ENCODE measurements at regions not wholly inside any gene's neighbourhood (a gene's known extent, or its start where the extent isn't known, plus 50 kb on each side); places are given as distances from the start of the nearest gene placed in this dataset.

DNA sequence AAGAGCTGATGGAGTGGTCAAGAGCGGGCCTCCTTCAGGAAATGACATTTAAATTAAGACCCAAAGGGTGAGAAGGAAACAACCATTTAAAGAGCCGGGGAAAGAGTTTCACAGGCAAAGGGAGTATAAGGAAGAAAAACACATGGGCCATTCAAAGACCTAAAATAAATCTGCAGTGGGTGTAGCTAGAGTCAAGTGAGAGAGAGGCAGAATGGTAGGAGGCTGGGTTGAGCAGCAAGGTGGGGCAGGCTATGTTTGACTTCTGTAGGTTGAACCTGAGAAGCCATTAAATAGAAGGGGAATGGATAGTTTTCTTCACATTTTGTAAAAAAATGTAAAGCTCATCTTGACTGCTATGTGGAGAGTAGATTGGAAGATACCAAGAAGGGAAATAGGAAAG, 183.8 kb downstream of the LACC1 start:
- intact Hi-C loops (cut with DNase I, micrococcal nuclease) = no loop called here
- no peak for DNase-seq
- no peaks in the 10 kb centered on the region for H3K4me1 Mint-ChIP-seq
- no peaks in the 10 kb centered on the region for H3K9me3 Mint-ChIP-seq (ENCODE audit: low read depth)
- H3K4me3 Mint-ChIP-seq = no peak overlapping the region
- ATAC-seq = no peak
- POLR2A ChIA-PET = no interaction called here
- H3K27ac Mint-ChIP-seq = no peak overlapping the region
- peaks cover 15% of the 10 kb centered on the region for H3K27me3 Mint-ChIP-seq
- CTCF ChIA-PET = no interaction called here
- H3K36me3 Mint-ChIP-seq (ENCODE audit: low read depth) = no peaks in the 10 kb centered on the region

- no peaks in the 10 kb centered on the region for H3K9me3 Mint-ChIP-seq (ENCODE audit: low read depth)
- ATAC-seq (no peak), DNase-seq (no peak)
- peaks cover 17% of the 10 kb centered on the region for H3K27me3 Mint-ChIP-seq
- H3K4me1 Mint-ChIP-seq = no peaks in the 10 kb centered on the region
- intact Hi-C loops (cut with DNase I, micrococcal nuclease) = no loop called here
- H3K4me3 Mint-ChIP-seq = no peak overlapping the region
- H3K36me3 Mint-ChIP-seq (ENCODE audit: low read depth) = no peaks in the 10 kb centered on the region
- ChIA-PET POLR2A (no interaction called here), CTCF (no interaction called here)
- H3K27ac Mint-ChIP-seq = no peak overlapping the region
Measured at GRCh38 chr13:44063881-44064280, 184.2 kb downstream of the LACC1 start.

DNA sequence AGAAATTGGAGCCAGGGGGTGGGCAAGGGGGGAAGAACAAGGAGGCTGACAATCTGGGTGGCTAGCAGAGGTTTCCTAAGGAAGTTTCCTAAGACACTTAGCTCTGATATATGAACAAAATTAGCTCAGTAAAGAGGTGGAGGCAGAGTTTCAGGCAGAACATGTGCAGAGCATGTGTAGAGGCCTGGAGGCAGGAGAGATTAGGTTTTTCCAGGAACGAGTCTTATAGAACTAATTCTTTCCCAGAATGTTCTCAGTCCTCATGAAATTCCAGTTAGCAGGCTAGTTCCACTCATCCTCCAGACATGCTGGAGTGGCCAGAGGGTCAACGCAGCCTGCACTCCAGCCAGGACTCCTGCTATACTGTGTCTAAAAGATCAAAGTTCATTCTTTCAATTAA, 184.7 kb downstream of the LACC1 start:
- Mint-ChIP-seq H3K27ac (no peak overlapping the region), H3K36me3 (ENCODE audit: low read depth) (no peaks in the 10 kb centered on the region), H3K4me1 (no peaks in the 10 kb centered on the region), H3K9me3 (ENCODE audit: low read depth) (no peaks in the 10 kb centered on the region), H3K27me3 (peaks cover 15% of the 10 kb centered on the region), H3K4me3 (no peak overlapping the region)
- CTCF ChIA-PET = no interaction called here
- POLR2A ChIA-PET = no interaction called here
- no peak for DNase-seq
- intact Hi-C loops (cut with DNase I, micrococcal nuclease) = no loop called here
- ATAC-seq = no peak

GRCh38 chr13:44068169-44068568, 188.5 kb downstream of the LACC1 start:
- no peak for ATAC-seq
- H3K27me3 Mint-ChIP-seq = peaks cover 13% of the 10 kb centered on the region
- CTCF ChIA-PET = interaction anchor here (1.2 kb wide), 1 partner anchor 9 kb away, joined by 3 read pairs; no protein-coding TSS in a partner anchor
- H3K4me3 Mint-ChIP-seq = no peak overlapping the region
- no peak overlapping the region for H3K27ac Mint-ChIP-seq
- H3K9me3 Mint-ChIP-seq (ENCODE audit: low read depth) = peaks cover 9% of the 10 kb centered on the region
- no peaks in the 10 kb centered on the region for H3K4me1 Mint-ChIP-seq
- POLR2A ChIA-PET = no interaction called here
- DNase-seq = no peak
- peaks cover 1% of the 10 kb centered on the region for H3K36me3 Mint-ChIP-seq (ENCODE audit: low read depth)
- intact Hi-C loops (cut with DNase I, micrococcal nuclease) = no loop called here

DNA sequence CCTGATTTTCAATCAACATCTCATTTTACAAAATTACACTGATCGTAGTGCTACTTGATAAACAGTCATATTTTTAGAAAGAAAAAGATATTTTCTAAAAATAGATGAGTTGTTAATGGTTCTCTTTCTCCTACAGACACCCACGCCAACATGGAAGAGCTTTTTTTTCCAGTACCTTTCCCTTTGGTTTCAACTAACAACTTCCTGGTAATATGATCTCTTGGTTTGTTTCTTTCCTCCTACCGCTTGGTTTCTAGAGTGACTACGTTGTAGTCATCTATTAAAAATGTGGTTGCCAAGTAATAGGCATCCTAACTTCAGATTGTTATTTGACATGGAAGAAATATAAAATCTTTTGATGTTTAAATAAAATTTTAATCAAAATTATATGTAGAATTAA, 189.0 kb downstream of the LACC1 start:
- POLR2A ChIA-PET = no interaction called here
- ATAC-seq (no peak), DNase-seq (no peak)
- Mint-ChIP-seq H3K4me3 (no peak overlapping the region), H3K4me1 (no peaks in the 10 kb centered on the region), H3K36me3 (ENCODE audit: low read depth) (peaks cover 1% of the 10 kb centered on the region), H3K9me3 (ENCODE audit: low read depth) (peaks cover 9% of the 10 kb centered on the region), H3K27ac (no peak overlapping the region), H3K27me3 (peaks cover 13% of the 10 kb centered on the region)
- intact Hi-C loops (cut with DNase I, micrococcal nuclease) = no loop called here
- CTCF ChIA-PET = no interaction called here

DNA sequence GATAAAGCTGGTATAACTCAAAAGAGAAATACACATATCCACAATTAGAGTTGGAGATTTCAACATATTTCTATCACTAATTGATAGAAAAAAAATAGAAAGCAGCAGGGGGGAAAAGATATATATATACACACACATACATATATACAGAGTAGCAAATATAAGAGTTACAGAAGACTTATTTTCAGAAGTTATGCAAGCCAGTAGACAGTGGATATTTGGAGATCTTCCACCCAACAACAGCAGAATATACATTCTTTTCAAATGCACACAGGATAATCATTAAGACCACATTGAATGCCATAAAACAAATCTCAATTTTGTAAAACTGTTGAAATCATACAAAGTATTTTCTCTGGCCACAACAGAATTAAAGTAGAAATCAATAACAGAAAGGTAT, 192.8 kb downstream of the LACC1 start:
- POLR2A ChIA-PET = no interaction called here
- CTCF ChIA-PET = no interaction called here
- DNase-seq (no peak), ATAC-seq (no peak)
- peaks cover 9% of the 10 kb centered on the region for H3K9me3 Mint-ChIP-seq (ENCODE audit: low read depth)
- intact Hi-C loops (cut with DNase I, micrococcal nuclease) = no loop called here
- no peaks in the 10 kb centered on the region for H3K4me1 Mint-ChIP-seq
- peaks cover 1% of the 10 kb centered on the region for H3K36me3 Mint-ChIP-seq (ENCODE audit: low read depth)
- H3K27ac Mint-ChIP-seq = no peak overlapping the region
- peaks cover 7% of the 10 kb centered on the region for H3K27me3 Mint-ChIP-seq
- no peak overlapping the region for H3K4me3 Mint-ChIP-seq

DNA sequence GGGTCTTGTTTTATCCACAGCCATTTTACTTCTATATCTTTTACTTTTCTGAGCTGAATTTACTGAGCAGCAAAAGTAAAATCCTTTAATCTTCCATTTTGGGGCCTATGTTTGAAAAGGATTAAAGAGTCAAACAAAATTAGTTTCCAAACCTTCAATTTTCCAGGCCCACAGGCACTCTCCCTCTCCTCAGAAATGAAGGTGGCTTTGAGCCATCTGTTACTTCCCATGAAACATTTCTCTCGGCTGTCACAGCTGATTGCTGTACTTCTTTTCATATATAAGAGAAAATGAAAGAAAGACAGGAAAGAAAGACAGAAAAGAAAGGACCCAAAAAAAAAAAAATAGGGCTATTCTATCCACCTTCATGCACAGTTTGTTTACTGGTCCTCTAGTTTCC, 194.9 kb downstream of the LACC1 start:
- Mint-ChIP-seq H3K4me1 (no peaks in the 10 kb centered on the region), H3K27me3 (peaks cover 5% of the 10 kb centered on the region), H3K27ac (no peak overlapping the region), H3K36me3 (ENCODE audit: low read depth) (peaks cover 1% of the 10 kb centered on the region), H3K4me3 (no peak overlapping the region), H3K9me3 (ENCODE audit: low read depth) (peaks cover 9% of the 10 kb centered on the region)
- CTCF ChIA-PET = no interaction called here
- DNase-seq (no peak), ATAC-seq (no peak)
- intact Hi-C loops (cut with DNase I, micrococcal nuclease) = no loop called here
- POLR2A ChIA-PET = no interaction called here

GRCh38 chr13:44075113-44075512, 195.4 kb downstream of the LACC1 start:
- Mint-ChIP-seq H3K9me3 (ENCODE audit: low read depth) (peaks cover 9% of the 10 kb centered on the region), H3K36me3 (ENCODE audit: low read depth) (peaks cover 1% of the 10 kb centered on the region), H3K27me3 (peaks cover 4% of the 10 kb centered on the region), H3K4me3 (no peak overlapping the region), H3K27ac (no peak overlapping the region), H3K4me1 (no peaks in the 10 kb centered on the region)
- ATAC-seq (no peak), DNase-seq (no peak)
- intact Hi-C loops (cut with DNase I, micrococcal nuclease) = no loop called here
- ChIA-PET CTCF (no interaction called here), POLR2A (no interaction called here)

GRCh38 chr13:44078806-44079376, 199.2 kb downstream of the LACC1 start:
- H3K27ac Mint-ChIP-seq = no peak overlapping the region
- no peaks in the 10 kb centered on the region for H3K4me1 Mint-ChIP-seq
- H3K4me3 Mint-ChIP-seq = no peak overlapping the region
- intact Hi-C loops (cut with DNase I, micrococcal nuclease) = no loop called here
- ATAC-seq (no peak), DNase-seq (no peak)
- ChIA-PET CTCF (interaction anchor here (0.7 to 1.4 kb wide), 2 partner anchors 9 to 26 kb away, joined by 3 to 4 read pairs; no protein-coding TSS in a partner anchor), POLR2A (no interaction called here)
- peaks cover 2% of the 10 kb centered on the region for H3K9me3 Mint-ChIP-seq (ENCODE audit: low read depth)
- H3K36me3 Mint-ChIP-seq (ENCODE audit: low read depth) = no peaks in the 10 kb centered on the region
- H3K27me3 Mint-ChIP-seq = peaks cover 4% of the 10 kb centered on the region

- intact Hi-C loops (cut with DNase I, micrococcal nuclease) = no loop called here
- POLR2A ChIA-PET = no interaction called here
- Mint-ChIP-seq H3K9me3 (ENCODE audit: low read depth) (peaks cover 2% of the 10 kb centered on the region), H3K36me3 (ENCODE audit: low read depth) (no peaks in the 10 kb centered on the region), H3K4me3 (no peak overlapping the region), H3K27me3 (peaks cover 4% of the 10 kb centered on the region), H3K4me1 (no peaks in the 10 kb centered on the region), H3K27ac (no peak overlapping the region)
- DNase-seq (no peak), ATAC-seq (no peak)
- CTCF ChIA-PET = interaction anchor here (1.4 kb wide), 1 partner anchor 25 kb away, joined by 3 read pairs; no protein-coding TSS in a partner anchor
Measured at GRCh38 chr13:44079413-44080205, 199.9 kb downstream of the LACC1 start.

DNA sequence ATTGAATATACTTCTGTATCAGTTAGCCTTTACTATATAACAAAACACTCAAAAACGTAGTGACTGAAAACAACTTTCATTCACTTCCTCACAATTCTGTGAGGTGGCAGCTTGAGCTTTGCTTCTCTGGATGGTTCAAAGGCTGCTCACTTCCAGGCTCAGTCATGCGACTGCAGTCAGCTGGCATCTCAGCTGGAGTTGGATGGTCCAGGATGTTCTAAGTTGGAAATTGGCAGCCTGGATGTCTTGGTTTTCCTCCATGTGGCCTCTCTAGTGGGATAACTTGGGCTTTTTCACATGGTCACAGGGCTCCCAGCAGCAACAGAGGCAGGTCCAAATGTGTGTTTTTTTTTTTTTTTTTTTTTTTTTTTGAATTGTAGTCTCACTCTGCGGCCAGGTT, 204.4 kb downstream of the LACC1 start:
- ATAC-seq (no peak), DNase-seq (no peak)
- Mint-ChIP-seq H3K4me1 (peaks cover 10% of the 10 kb centered on the region), H3K27ac (no peak overlapping the region), H3K36me3 (ENCODE audit: low read depth) (no peaks in the 10 kb centered on the region), H3K4me3 (no peak overlapping the region), H3K27me3 (peaks cover 9% of the 10 kb centered on the region), H3K9me3 (ENCODE audit: low read depth) (peaks cover 2% of the 10 kb centered on the region)
- POLR2A ChIA-PET = no interaction called here
- CTCF ChIA-PET = no interaction called here
- intact Hi-C loops (cut with DNase I, micrococcal nuclease) = no loop called here

DNA sequence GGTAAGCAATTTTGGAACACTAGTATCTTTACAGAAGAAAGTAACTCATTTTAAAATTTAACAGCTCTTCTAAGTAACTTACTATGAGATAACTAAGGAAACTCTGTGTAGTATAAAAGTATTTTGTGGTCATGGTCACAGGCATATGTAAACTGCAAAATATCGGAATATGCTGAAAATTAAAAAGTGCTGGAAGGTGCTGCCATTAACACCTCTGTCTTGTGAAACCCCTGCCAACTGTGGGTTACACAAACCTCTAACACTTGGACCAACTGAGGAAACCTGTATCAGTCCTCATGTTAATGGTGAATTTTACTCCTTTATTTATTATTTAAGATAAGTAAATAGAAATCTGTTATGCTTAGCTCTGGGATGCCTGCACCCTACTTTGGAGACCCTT, 206.7 kb downstream of the LACC1 start:
- Mint-ChIP-seq H3K36me3 (ENCODE audit: low read depth) (no peaks in the 10 kb centered on the region), H3K4me1 (peaks cover 18% of the 10 kb centered on the region), H3K4me3 (no peak overlapping the region), H3K27me3 (peaks cover 8% of the 10 kb centered on the region), H3K9me3 (ENCODE audit: low read depth) (peaks cover 5% of the 10 kb centered on the region), H3K27ac (no peak overlapping the region)
- ChIA-PET POLR2A (no interaction called here), CTCF (no interaction called here)
- ATAC-seq (no peak), DNase-seq (no peak)
- intact Hi-C loops (cut with DNase I, micrococcal nuclease) = no loop called here

Data from activated CD4-positive, alpha-beta T cell treated with anti-CD3 and anti-CD28 coated beads for 36 hours (primary cell).